ENCODE measurements at regions not wholly inside any gene's neighbourhood (a gene's known extent, or its start where the extent isn't known, plus 50 kb on each side); places are given as distances from the start of the nearest gene placed in this dataset.

GRCh38 chrX:6783912-6784311 is 249.0 kb upstream of the VCX3A start:
- TF ChIP-seq POLR2A (IDR thresholded peaks at IDR 0.05; ENCODE audit: low read length) (no peak), GATA1 (IDR thresholded peaks at IDR 0.05; ENCODE audit: low read depth, low read length) (no peak)
- DNase-seq, result no peak

GRCh38 chrX:6782831-6783230 is 247.9 kb upstream of the VCX3A start:
- no peak for TF ChIP-seq GATA1 (IDR thresholded peaks at IDR 0.05; ENCODE audit: low read depth, low read length)
- no peak for TF ChIP-seq POLR2A (IDR thresholded peaks at IDR 0.05; ENCODE audit: low read length)
- no peak for DNase-seq

GRCh38 chrX:6778544-6779503 is 243.9 kb upstream of the VCX3A start:
- DNase-seq, result no peak
- TF ChIP-seq POLR2A (IDR thresholded peaks at IDR 0.05; ENCODE audit: low read length) (no peak), GATA1 (IDR thresholded peaks at IDR 0.05; ENCODE audit: low read depth, low read length) (no peak)

- TF ChIP-seq POLR2A (IDR thresholded peaks at IDR 0.05; ENCODE audit: low read length) (no peak), GATA1 (IDR thresholded peaks at IDR 0.05; ENCODE audit: low read depth, low read length) (no peak)
- DNase-seq, result no peak
These were observed 242.5 kb upstream of the VCX3A start for GRCh38 chrX:6777238-6778002.

- TF ChIP-seq GATA1 (IDR thresholded peaks at IDR 0.05; ENCODE audit: low read depth, low read length), result no peak
- TF ChIP-seq POLR2A (IDR thresholded peaks at IDR 0.05; ENCODE audit: low read length), result no peak
- no peak for DNase-seq
These were observed 236.0 kb upstream of the VCX3A start for GRCh38 chrX:6770936-6771335.

GRCh38 chrX:6768881-6769280 is 234.0 kb upstream of the VCX3A start:
- no peak for DNase-seq
- TF ChIP-seq POLR2A (IDR thresholded peaks at IDR 0.05; ENCODE audit: low read length) (no peak), GATA1 (IDR thresholded peaks at IDR 0.05; ENCODE audit: low read depth, low read length) (no peak)

- no peak for DNase-seq
- TF ChIP-seq GATA1 (IDR thresholded peaks at IDR 0.05; ENCODE audit: low read depth, low read length) (no peak), POLR2A (IDR thresholded peaks at IDR 0.05; ENCODE audit: low read length) (no peak)
These were observed 226.3 kb upstream of the VCX3A start for GRCh38 chrX:6761251-6761650.

- no peak for DNase-seq
- TF ChIP-seq GATA1 (IDR thresholded peaks at IDR 0.05; ENCODE audit: low read depth, low read length) (no peak), POLR2A (IDR thresholded peaks at IDR 0.05; ENCODE audit: low read length) (no peak)
These were observed 224.9 kb upstream of the VCX3A start for GRCh38 chrX:6759655-6760375.

- DNase-seq, result no peak
- no peak for TF ChIP-seq GATA1 (IDR thresholded peaks at IDR 0.05; ENCODE audit: low read depth, low read length)
- no peak for TF ChIP-seq POLR2A (IDR thresholded peaks at IDR 0.05; ENCODE audit: low read length)
These were observed 223.3 kb upstream of the VCX3A start for GRCh38 chrX:6758234-6758633.

GRCh38 chrX:6757631-6758030 is 222.7 kb upstream of the VCX3A start:
- no peak for DNase-seq
- TF ChIP-seq POLR2A (IDR thresholded peaks at IDR 0.05; ENCODE audit: low read length) (no peak), GATA1 (IDR thresholded peaks at IDR 0.05; ENCODE audit: low read depth, low read length) (no peak)

GRCh38 chrX:6748595-6748994 is 213.7 kb upstream of the VCX3A start:
- DNase-seq, result no peak
- TF ChIP-seq GATA1 (IDR thresholded peaks at IDR 0.05; ENCODE audit: low read depth, low read length) (no peak), POLR2A (IDR thresholded peaks at IDR 0.05; ENCODE audit: low read length) (no peak)

GRCh38 chrX:6738518-6739470 is 203.9 kb upstream of the VCX3A start:
- DNase-seq, result no peak
- TF ChIP-seq POLR2A (IDR thresholded peaks at IDR 0.05; ENCODE audit: low read length) (no peak), GATA1 (IDR thresholded peaks at IDR 0.05; ENCODE audit: low read depth, low read length) (no peak)
